ENCODE measurements at regions not wholly inside any gene's neighbourhood (a gene's known extent, or its start where the extent isn't known, plus 50 kb on each side); places are given as distances from the start of the nearest gene placed in this dataset.

GRCh38 chr1:29397256-29397590, 160.9 kb downstream of the PTPRU start:
- H3K4me3 ChIP-seq, result no peak overlapping the region
- DNase-seq (no peak), ATAC-seq (no peak)
- H3K9me3 ChIP-seq, result peaks cover 2% of the 10 kb centered on the region
- H3K4me1 ChIP-seq (ENCODE audit: low read depth), result no peaks in the 10 kb centered on the region
- H3K36me3 ChIP-seq (ENCODE audit: low read depth), result no peaks in the 10 kb centered on the region
- TF ChIP-seq CTCF (IDR thresholded peaks at IDR 0.05), result no peak
- intact Hi-C loops (cut with DNase I, micrococcal nuclease), result no loop called here

- Histone ChIP-seq H3K4me1 (ENCODE audit: low read depth) (no peaks in the 10 kb centered on the region), H3K9me3 (peaks cover 2% of the 10 kb centered on the region), H3K4me3 (no peak overlapping the region), H3K36me3 (ENCODE audit: low read depth) (no peaks in the 10 kb centered on the region)
- DNase-seq (no peak), ATAC-seq (no peak)
- TF ChIP-seq CTCF (IDR thresholded peaks at IDR 0.05), result no peak
- intact Hi-C loops (cut with DNase I, micrococcal nuclease), result no loop called here
These were observed 160.3 kb downstream of the PTPRU start for GRCh38 chr1:29396438-29397255.

GRCh38 chr1:29395736-29396437, 159.6 kb downstream of the PTPRU start:
- no peak for DNase-seq
- no peak for ATAC-seq
- intact Hi-C loops (cut with DNase I, micrococcal nuclease), result loop anchor here in 1 of 2 donors (2.0 kb wide), 1 partner anchor 1013 kb away; no protein-coding TSS in a partner anchor
- Histone ChIP-seq H3K4me3 (no peak overlapping the region), H3K4me1 (ENCODE audit: low read depth) (no peaks in the 10 kb centered on the region), H3K9me3 (peaks cover 2% of the 10 kb centered on the region), H3K36me3 (ENCODE audit: low read depth) (no peaks in the 10 kb centered on the region)
- TF ChIP-seq CTCF (IDR thresholded peaks at IDR 0.05), result no peak

- no peak for ATAC-seq
- TF ChIP-seq CTCF (IDR thresholded peaks at IDR 0.05), result no peak
- Histone ChIP-seq H3K36me3 (ENCODE audit: low read depth) (no peaks in the 10 kb centered on the region), H3K9me3 (no peaks in the 10 kb centered on the region), H3K4me1 (ENCODE audit: low read depth) (no peaks in the 10 kb centered on the region), H3K4me3 (no peak overlapping the region)
- intact Hi-C loops (cut with DNase I, micrococcal nuclease), result loop anchor here in 1 of 2 donors (2.0 kb wide), 1 partner anchor 1014 kb away; no protein-coding TSS in a partner anchor
- no peak for DNase-seq
These were observed 158.4 kb downstream of the PTPRU start for GRCh38 chr1:29394521-29395225.

- Histone ChIP-seq H3K4me1 (ENCODE audit: low read depth) (no peaks in the 10 kb centered on the region), H3K9me3 (no peaks in the 10 kb centered on the region), H3K4me3 (no peak overlapping the region), H3K36me3 (ENCODE audit: low read depth) (no peaks in the 10 kb centered on the region)
- DNase-seq (no peak), ATAC-seq (no peak)
- no peak for TF ChIP-seq CTCF (IDR thresholded peaks at IDR 0.05)
- intact Hi-C loops (cut with DNase I, micrococcal nuclease), result no loop called here
These were observed 157.1 kb downstream of the PTPRU start for GRCh38 chr1:29393451-29393826.

Measured in mucosa of descending colon (tissue), 3 donors.